ACC112 (cell line): ENCODE measurements at regions not wholly inside any gene's neighbourhood (a gene's known extent, or its start where the extent isn't known, plus 50 kb on each side); places are given as distances from the start of the nearest gene placed in this dataset.

Experiments used
- H2AFZ ChIP-seq: fragments of 200-600 bp; sonication (generic); one replicate; pipeline ENCODE4 v1.6.0; 2017; ENCODE audit warnings: antibody characterized with exemption, low read length; ENCODE audit not compliant: unreplicated experiment
- H3K27ac ChIP-seq: fragments of 200-600 bp; sonication (generic); 2 replicates; pipeline ENCODE4 v1.5.1; 2014; ENCODE audit warnings: low read depth, mild to moderate bottlenecking, antibody characterized with exemption, low read length, moderate library complexity
- H3K27me3 ChIP-seq: fragments of 200-600 bp; sonication (generic); 2 replicates; pipeline ENCODE4 v1.6.1; 2014; ENCODE audit warnings: mild to moderate bottlenecking, antibody characterized with exemption, low read length, moderate library complexity, mixed read lengths; ENCODE audit not compliant: insufficient read depth
- H3K36me3 ChIP-seq: fragments of 200-600 bp; sonication (generic); 2 replicates; pipeline ENCODE4 v1.6.1; 2016; ENCODE audit warnings: mild to moderate bottlenecking, antibody characterized with exemption, low read length, moderate library complexity, mixed read lengths; ENCODE audit not compliant: insufficient read depth
- H3K4me1 ChIP-seq: fragments of 200-600 bp; sonication (generic); one replicate; pipeline ENCODE4 v1.6.1; 2016; ENCODE audit warnings: low read length, mixed read lengths; ENCODE audit not compliant: insufficient read depth, unreplicated experiment, control insufficient read depth
- H3K4me3 ChIP-seq: fragments of 200-600 bp; sonication (generic); 2 replicates; pipeline ENCODE4 v1.5.1; 2014; ENCODE audit warnings: mild to moderate bottlenecking, low read depth, low read length
- H3K79me2 ChIP-seq: fragments of 200-600 bp; sonication (generic); one replicate; pipeline ENCODE4 v1.6.0; 2016; ENCODE audit warnings: low read length; ENCODE audit not compliant: control insufficient read depth, unreplicated experiment, insufficient read depth

DNA sequence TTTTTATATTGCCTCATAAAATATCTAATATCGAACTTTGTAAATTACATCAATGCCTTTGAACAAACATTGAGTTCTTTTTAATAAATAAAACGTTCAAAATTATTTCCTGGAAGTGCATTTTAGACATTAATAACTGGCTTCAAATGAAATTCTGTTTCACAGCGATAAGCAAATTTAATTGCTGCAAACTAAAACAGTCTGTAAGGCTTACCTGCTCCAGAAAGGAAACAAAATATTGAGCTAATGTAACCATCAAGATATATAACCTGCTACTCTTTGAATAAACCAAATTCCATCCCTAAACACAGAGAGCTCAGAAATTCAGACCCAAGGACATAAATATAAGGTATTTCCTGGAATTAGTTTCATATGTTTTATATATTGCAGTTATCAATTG is 651.3 kb downstream of the MED13L start:
- Histone ChIP-seq H3K27ac (no peak overlapping the region), H3K36me3 (no peaks in the 10 kb centered on the region), H3K79me2 (no peaks in the 10 kb centered on the region), H3K27me3 (peaks cover 4% of the 10 kb centered on the region; the same call in 1 of the 2 replicates), H3K4me3 (no peak overlapping the region), H2AFZ (no peak overlapping the region), H3K4me1 (no peaks in the 10 kb centered on the region)

DNA sequence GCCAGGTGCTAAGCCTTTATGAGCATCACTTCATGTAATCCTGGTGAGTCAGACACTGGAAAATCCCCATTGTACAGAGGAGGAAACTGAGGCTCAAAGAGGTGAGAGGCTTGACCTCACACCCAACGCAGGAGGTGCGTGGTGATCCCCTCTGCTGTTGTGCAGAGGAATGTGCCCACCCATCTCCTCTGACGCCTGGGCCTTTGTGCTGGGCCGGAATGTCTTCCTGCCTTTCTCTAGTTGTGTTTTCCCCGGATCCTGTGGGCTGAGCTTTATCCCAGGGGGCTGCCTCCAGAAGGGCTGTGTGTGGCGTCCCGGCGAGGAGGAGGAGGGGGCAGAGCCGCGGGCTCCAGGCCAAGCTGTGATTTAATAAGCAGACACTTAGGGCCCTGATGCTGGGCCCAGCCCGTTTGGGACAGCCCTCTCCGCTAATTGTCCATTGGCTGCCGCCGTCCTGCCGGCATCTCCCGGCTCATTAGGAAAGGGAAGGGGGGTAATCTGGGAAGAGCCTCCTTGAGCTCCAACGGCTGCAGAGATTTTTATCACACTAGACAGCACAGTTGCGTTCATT is 653.6 kb downstream of the MED13L start:
- Histone ChIP-seq H3K79me2 (no peaks in the 10 kb centered on the region), H3K27ac (no peak overlapping the region), H3K4me1 (no peaks in the 10 kb centered on the region), H3K36me3 (no peaks in the 10 kb centered on the region), H2AFZ (no peak overlapping the region), H3K27me3 (peaks cover 4% of the 10 kb centered on the region; the same call in 1 of the 2 replicates), H3K4me3 (no peak overlapping the region)

DNA sequence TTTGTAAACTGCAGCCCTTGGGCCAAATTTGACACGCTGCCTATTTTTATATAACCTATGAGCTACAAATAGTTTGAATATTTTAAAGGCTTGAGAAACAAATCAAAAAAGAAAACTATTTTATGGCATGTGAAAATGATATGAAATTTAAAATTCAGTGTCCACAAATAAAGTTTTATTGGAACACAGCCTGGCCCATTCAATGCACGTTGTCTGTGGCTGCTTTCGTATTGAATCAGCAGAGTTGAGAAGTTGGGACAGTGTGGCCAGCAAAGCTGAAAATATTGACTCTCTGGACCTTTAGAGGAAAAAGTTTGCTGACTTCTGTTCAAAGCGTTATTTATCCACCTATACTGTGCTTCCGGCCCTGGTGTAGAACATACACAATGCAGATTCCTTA is 654.2 kb downstream of the MED13L start:
- Histone ChIP-seq H3K36me3 (no peaks in the 10 kb centered on the region), H3K27me3 (peaks cover 4% of the 10 kb centered on the region; the same call in 1 of the 2 replicates), H3K27ac (no peak overlapping the region), H3K4me3 (no peak overlapping the region), H3K4me1 (no peaks in the 10 kb centered on the region), H3K79me2 (no peaks in the 10 kb centered on the region), H2AFZ (no peak overlapping the region)

DNA sequence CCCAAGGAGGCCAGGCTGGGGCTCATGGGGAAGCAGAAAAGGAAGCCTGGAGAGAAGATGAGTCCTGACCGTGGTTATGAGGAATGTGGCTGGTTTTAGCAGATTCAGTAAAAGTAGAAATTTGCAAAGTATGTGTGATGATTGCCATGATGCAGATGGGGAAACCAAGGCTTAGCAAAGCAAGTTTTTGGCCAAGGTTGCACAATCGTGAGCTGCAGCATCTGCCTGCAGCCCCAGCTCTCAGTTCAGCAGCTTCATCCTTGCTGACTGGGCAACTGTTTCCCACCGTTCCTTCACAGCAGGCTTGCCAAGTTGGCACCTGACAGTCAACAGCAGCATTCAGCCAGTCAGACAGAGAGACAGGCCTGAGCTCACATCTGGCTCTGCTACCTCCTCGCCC is 656.7 kb downstream of the MED13L start:
- no peak overlapping the region for H3K27ac ChIP-seq
- no peaks in the 10 kb centered on the region for H3K79me2 ChIP-seq
- H2AFZ ChIP-seq = no peak overlapping the region
- H3K27me3 ChIP-seq = peaks cover 4% of the 10 kb centered on the region; the same call in 1 of the 2 replicates
- no peak overlapping the region for H3K4me3 ChIP-seq
- H3K36me3 ChIP-seq = no peaks in the 10 kb centered on the region
- no peaks in the 10 kb centered on the region for H3K4me1 ChIP-seq

DNA sequence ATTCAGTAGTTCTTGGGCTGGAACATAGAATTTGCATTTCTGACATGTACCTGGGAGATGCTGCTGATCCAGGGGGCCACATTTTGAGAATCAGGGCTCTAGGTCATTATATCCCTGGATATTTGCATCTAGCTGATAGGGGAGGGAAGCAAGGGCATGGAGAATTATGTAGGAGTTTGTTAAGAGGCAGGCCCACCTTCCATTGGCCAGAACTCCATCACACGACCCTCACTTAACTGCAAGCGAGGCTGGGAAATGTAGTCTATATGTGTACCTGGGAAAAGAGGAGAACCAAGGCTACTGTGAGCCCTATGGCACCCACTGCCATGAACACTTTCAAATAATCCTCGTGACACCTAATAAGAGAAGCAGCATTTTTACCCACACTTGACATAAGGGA is 657.6 kb downstream of the MED13L start:
- Histone ChIP-seq H3K27ac (no peak overlapping the region), H3K4me3 (no peak overlapping the region), H2AFZ (no peak overlapping the region), H3K79me2 (no peaks in the 10 kb centered on the region), H3K4me1 (no peaks in the 10 kb centered on the region), H3K27me3 (peaks cover 3% of the 10 kb centered on the region; the same call in 1 of the 2 replicates), H3K36me3 (no peaks in the 10 kb centered on the region)

DNA sequence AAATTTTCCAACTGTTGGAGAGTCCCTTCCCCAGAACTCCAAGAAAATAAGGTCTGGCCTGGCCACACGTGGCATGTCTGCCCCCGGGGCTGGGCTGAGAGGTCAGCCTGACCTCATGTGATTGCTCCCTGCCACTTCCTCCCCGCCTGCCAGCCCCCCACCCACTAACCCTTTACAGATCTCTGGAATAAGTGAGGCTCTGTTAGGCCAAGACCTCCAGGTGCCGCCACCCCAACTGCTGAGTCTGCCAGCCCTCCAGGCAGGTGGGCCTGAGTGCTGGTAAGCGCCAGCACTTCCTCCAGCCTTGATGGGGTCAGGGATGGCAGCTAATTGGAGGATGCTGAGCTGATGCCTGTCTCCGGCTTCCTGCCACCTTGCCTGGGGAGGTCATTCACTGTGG is 658.4 kb downstream of the MED13L start:
- no peak overlapping the region for H2AFZ ChIP-seq
- H3K4me1 ChIP-seq = no peaks in the 10 kb centered on the region
- H3K27ac ChIP-seq = no peak overlapping the region

DNA sequence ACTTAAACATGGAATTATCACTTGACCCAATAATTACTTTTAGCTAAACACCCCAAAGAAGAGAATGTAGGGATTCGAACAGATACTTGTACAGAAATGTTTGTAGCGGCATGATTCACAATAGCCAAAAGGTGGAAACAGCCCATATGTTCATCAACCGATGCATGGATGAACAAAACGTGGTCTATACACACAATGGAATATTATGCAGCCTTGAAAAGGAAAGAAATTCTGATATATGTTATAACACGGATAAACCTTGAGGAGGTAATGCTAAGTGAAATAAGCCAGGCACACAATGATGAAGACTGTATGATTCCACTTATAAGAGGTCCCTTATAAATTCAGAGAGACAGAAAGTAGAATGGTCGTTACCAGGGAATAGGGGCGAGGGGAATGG is 659.4 kb downstream of the MED13L start:
- H2AFZ ChIP-seq = no peak overlapping the region

More for the DNA sequence above, 658.4 kb downstream of the MED13L start:
- H3K4me3 ChIP-seq = no peak overlapping the region
- H3K36me3 ChIP-seq = no peaks in the 10 kb centered on the region
- H3K79me2 ChIP-seq = no peaks in the 10 kb centered on the region
- no peaks in the 10 kb centered on the region for H3K27me3 ChIP-seq

DNA sequence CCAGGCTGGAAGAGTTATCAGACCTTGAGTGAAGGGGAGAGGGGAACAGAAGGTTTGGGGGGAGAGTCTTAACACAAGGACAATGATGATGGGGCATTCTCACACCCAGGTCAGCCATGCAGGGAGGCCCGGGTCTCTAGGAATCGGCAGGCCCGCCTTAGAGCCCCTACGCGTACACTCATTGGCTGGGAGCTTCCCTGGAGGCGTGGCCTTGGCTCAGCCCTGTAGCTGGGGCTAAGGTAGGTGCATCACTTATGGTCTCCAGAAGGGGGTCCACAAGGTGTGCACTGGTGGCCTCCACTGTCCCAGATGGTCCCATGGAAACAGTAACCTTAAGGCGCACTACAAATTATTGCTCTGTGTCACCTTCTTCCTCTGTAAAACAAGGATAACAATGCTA is 660.1 kb downstream of the MED13L start:
- Histone ChIP-seq H2AFZ (no peak overlapping the region), H3K4me1 (no peaks in the 10 kb centered on the region), H3K4me3 (no peak overlapping the region), H3K27me3 (no peaks in the 10 kb centered on the region), H3K27ac (no peak overlapping the region), H3K79me2 (no peaks in the 10 kb centered on the region), H3K36me3 (no peaks in the 10 kb centered on the region)

More for the DNA sequence above, 659.4 kb downstream of the MED13L start:
- Histone ChIP-seq H3K36me3 (no peaks in the 10 kb centered on the region), H3K27me3 (no peaks in the 10 kb centered on the region), H3K4me1 (no peaks in the 10 kb centered on the region), H3K27ac (no peak overlapping the region), H3K4me3 (no peak overlapping the region), H3K79me2 (no peaks in the 10 kb centered on the region)

DNA sequence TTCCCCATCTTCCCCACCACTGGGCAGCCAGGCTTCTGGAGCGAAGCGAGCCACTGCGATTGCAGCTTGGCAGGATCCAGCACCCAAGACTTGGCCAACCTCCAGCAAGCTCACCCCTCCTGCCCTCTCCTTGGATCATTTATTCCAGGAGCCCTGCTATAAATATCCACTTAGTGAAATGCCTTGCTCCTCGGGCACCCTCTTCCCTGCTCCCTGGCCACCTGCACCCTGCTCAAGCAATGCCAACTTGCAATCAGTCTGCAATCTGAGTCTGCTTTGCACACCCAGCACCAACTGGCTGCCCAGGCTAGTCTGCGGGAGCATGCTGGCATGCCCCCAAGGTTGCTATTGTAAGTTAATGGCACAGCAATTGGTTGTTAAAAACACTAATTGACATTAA is 666.0 kb downstream of the MED13L start:
- H3K4me1 ChIP-seq = no peaks in the 10 kb centered on the region
- H3K79me2 ChIP-seq = no peaks in the 10 kb centered on the region
- H2AFZ ChIP-seq = no peak overlapping the region
- H3K27ac ChIP-seq = no peak overlapping the region
- no peaks in the 10 kb centered on the region for H3K27me3 ChIP-seq
- no peak overlapping the region for H3K4me3 ChIP-seq
- H3K36me3 ChIP-seq = no peaks in the 10 kb centered on the region

DNA sequence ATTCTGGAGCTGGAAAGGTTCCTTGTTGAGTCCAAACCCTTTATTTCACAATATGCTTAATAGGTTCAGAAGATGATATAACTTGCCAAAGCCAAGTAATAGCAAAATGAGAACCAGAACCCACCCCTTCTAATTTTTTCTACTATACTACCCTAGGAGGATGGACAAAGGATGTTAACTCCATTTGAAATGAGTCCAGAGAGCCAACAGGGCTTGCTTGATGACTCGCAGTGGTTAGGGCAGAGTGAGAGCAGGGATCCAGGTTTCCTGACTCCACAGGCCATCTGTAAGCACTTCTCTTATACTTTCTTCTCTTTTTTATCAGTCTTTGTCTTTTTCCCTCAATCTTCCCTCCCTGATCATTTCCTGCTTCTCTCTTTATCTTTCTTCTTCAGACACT is 668.1 kb downstream of the MED13L start:
- no peaks in the 10 kb centered on the region for H3K4me1 ChIP-seq

DNA sequence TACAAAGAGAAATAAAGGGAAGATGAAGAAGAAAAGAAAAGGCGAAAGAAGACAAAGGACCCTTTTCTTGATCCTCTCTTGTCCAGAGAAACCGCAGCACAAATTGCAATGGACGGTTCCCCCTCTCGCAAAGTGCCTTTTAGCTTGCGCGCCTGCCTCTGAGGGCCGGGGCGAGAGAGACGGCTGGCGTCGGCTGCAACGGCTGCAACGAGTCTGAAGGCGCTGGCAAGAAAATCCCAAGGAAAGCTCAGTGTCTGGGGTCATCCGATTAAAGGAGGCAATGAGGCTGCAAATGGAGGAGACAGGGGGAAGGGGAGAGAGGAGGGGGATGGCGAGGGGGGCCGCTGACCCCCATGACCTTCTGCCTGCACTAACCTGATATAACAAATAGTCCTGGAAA is 671.5 kb downstream of the MED13L start:
- Histone ChIP-seq H3K4me1 (no peaks in the 10 kb centered on the region), H3K27me3 (no peaks in the 10 kb centered on the region; the same call in 1 of the 2 replicates), H3K27ac (no peak overlapping the region), H2AFZ (no peak overlapping the region), H3K4me3 (no peak overlapping the region), H3K79me2 (no peaks in the 10 kb centered on the region), H3K36me3 (no peaks in the 10 kb centered on the region)

More for the DNA sequence above, 668.1 kb downstream of the MED13L start:
- H3K27me3 ChIP-seq = no peaks in the 10 kb centered on the region; the same call in 1 of the 2 replicates
- no peak overlapping the region for H2AFZ ChIP-seq
- no peaks in the 10 kb centered on the region for H3K79me2 ChIP-seq
- H3K36me3 ChIP-seq = no peaks in the 10 kb centered on the region
- no peak overlapping the region for H3K4me3 ChIP-seq
- no peak overlapping the region for H3K27ac ChIP-seq
